A549 (cell line): ENCODE measurements at regions not wholly inside any gene's neighbourhood (a gene's known extent, or its start where the extent isn't known, plus 50 kb on each side); places are given as distances from the start of the nearest gene placed in this dataset.

Source experiments
- ATAC-seq, 2 experiments: fragments of 200-7000 bp in 1 of 2; fragments of >200 bp in 1 of 2; cut with Nextera tagmentation in 1 of 2; cut with Tn5 transposase in 1 of 2; 3 replicates each; pipeline versions ENCODE4 v1.8.0 to v1.9.1; 2018 to 2020; ENCODE audit warnings: mild to moderate bottlenecking in 1 of 2, moderate library complexity in 1 of 2
- CTCF ChIA-PET: fragments of 300-600 bp; sonication (Branson Sonifier 250); formaldehyde crosslinking; extraction: SDS; loops from one replicate; lab custom pipeline; 2021; ENCODE audit warnings: antibody characterized with exemption, inconsistent platforms; lab: Yijun Ruan, JAX
- POLR2A ChIA-PET: fragments of 350-600 bp; formaldehyde crosslinking; extraction: SDS; loops from one replicate; lab custom pipeline; 2021; ENCODE audit warnings: antibody characterized with exemption, inconsistent platforms; lab: Yijun Ruan, JAX
- DNase-seq, 2 experiments: peaks; one replicate each; pipeline versions ENCODE4 v3.0.0 to v3.0.0-alpha.2; 2011 to 2016; ENCODE audit warnings: low read depth in 1 of 2, low spot score in 1 of 2
- FAIRE-seq: peaks from 2 replicates; lab custom pipeline; 2011; peaks lifted over from hg19 to GRCh38; lab: Jason Lieb, UNC
- H3K27ac ChIP-seq, 2 experiments: fragments of >200 bp; sonication (Bioruptor Twin); formaldehyde crosslinking; 3 replicates each; pipeline ENCODE4 v1.5.1; 2016 to 2017
- H3K4me1 ChIP-seq: fragments of >200 bp; sonication (Bioruptor Twin); formaldehyde crosslinking; 3 replicates; pipeline ENCODE4 v1.6.1; 2016
- H3K4me2 ChIP-seq: fragments of >200 bp; sonication (Bioruptor Twin); formaldehyde crosslinking; 3 replicates; pipeline ENCODE4 v1.6.1; 2016
- H3K4me3 ChIP-seq: fragments of >200 bp; sonication (Bioruptor Twin); formaldehyde crosslinking; 3 replicates; pipeline ENCODE4 v1.5.1; 2016
- H3K9me3 ChIP-seq: fragments of >200 bp; sonication (Bioruptor Twin); formaldehyde crosslinking; 3 replicates; pipeline ENCODE4 v1.6.1; 2016
- BHLHE40 ChIP-seq: IDR thresholded peaks from 2 replicates; pipeline ENCODE4 v1.6.1; 2012; ENCODE audit warnings: low read depth, low read length, inconsistent platforms
- CBX2 ChIP-seq: fragments of 200-600 bp; sonication (generic); IDR thresholded peaks from 2 replicates; pipeline ENCODE4 v1.6.1; 2016; ENCODE audit warnings: low read depth, mild to moderate bottlenecking, borderline replicate concordance
- CHD4 ChIP-seq: fragments of 200-600 bp; sonication (generic); IDR thresholded peaks from 2 replicates; pipeline ENCODE4 v1.6.1; 2016; ENCODE audit warnings: antibody characterized with exemption, mild to moderate bottlenecking, borderline replicate concordance
- EP300 ChIP-seq, 2 experiments: fragments of >200 bp; sonication (Bioruptor Twin); formaldehyde crosslinking; IDR thresholded peaks; 2 replicates in 1 of 2; 3 replicates in 1 of 2; pipeline ENCODE4 v1.6.1; 2016 to 2017
- GATA3 ChIP-seq: IDR thresholded peaks from 2 replicates; pipeline ENCODE4 v1.6.1; 2012; ENCODE audit warnings: borderline replicate concordance
- HDAC2 ChIP-seq: fragments of 200-600 bp; sonication (generic); IDR thresholded peaks from 2 replicates; pipeline ENCODE4 v1.6.1; 2016
- HEYL ChIP-seq: fragments of 250-450 bp; sonication (Bioruptor Pico); IDR thresholded peaks from 2 replicates; pipeline ENCODE4 v1.8.0; 2021; ENCODE audit warnings: mild to moderate bottlenecking, moderate library complexity
- JUN ChIP-seq, 2 experiments: fragments of >200 bp; sonication (Bioruptor Twin); formaldehyde crosslinking; IDR thresholded peaks; 2 replicates in 1 of 2; 3 replicates in 1 of 2; pipeline ENCODE4 v1.6.1; 2016 to 2017
- JUNB ChIP-seq: fragments of >200 bp; sonication (Bioruptor Twin); formaldehyde crosslinking; IDR thresholded peaks from 2 replicates; pipeline ENCODE4 v1.6.1; 2016
- MAFK ChIP-seq: fragments of 450-650 bp; IDR thresholded peaks from 2 replicates; pipeline ENCODE4 v1.6.1; 2014; ENCODE audit not compliant: partially characterized antibody
- MAZ ChIP-seq: fragments of 150-350 bp; IDR thresholded peaks from 2 replicates; pipeline ENCODE4 v1.6.1; 2014; ENCODE audit warnings: antibody characterized with exemption, low read depth, low read length, borderline replicate concordance
- PHF8 ChIP-seq: fragments of 200-600 bp; sonication (generic); IDR thresholded peaks from 2 replicates; pipeline ENCODE4 v1.6.1; 2016; ENCODE audit warnings: low read depth, mild to moderate bottlenecking, antibody characterized with exemption, moderate library complexity, borderline replicate concordance
- RAD21 ChIP-seq, 2 experiments: fragments of >200 bp in 1 of 2; sonication (Bioruptor Twin) in 1 of 2; formaldehyde crosslinking in 1 of 2; IDR thresholded peaks in 1 of 2; conservative IDR thresholded peaks in 1 of 2; 2 replicates in 1 of 2; 3 replicates in 1 of 2; pipeline ENCODE4 v1.6.1; 2012 to 2018; ENCODE audit warnings: inconsistent platforms in 1 of 2
- RFX5 ChIP-seq: fragments of 450-650 bp; IDR thresholded peaks from 2 replicates; pipeline ENCODE4 v1.7.1; 2014; ENCODE audit warnings: antibody characterized with exemption, mild to moderate bottlenecking, moderate library complexity
- TFCP2L1 ChIP-seq: fragments of 250-450 bp; sonication (Bioruptor Pico); IDR thresholded peaks from 2 replicates; pipeline ENCODE4 v1.5.0; 2021; ENCODE audit warnings: mild to moderate bottlenecking
- TP53 ChIP-seq: fragments of 250-450 bp; sonication (Bioruptor Pico); IDR thresholded peaks from 2 replicates; pipeline ENCODE4 v1.5.0; 2021; ENCODE audit warnings: mild to moderate bottlenecking, moderate library complexity
- ZFP36 ChIP-seq: fragments of 450-650 bp; IDR thresholded peaks from 2 replicates; pipeline ENCODE4 v1.6.1; 2014; ENCODE audit warnings: borderline replicate concordance; ENCODE audit not compliant: partially characterized antibody
- ZSCAN20 ChIP-seq: fragments of 250-450 bp; sonication (Bioruptor Pico); IDR thresholded peaks from 2 replicates; pipeline ENCODE4 v1.8.0; 2022; ENCODE audit warnings: mild to moderate bottlenecking, moderate library complexity
- WGBS: methylation state at CpG from one replicate; pipeline ENCODE4 v1.1.6; 2017; ENCODE audit errors: missing lambda C conversion rate; 5-methylcytosine and 5-hydroxymethylcytosine counted together
- TF ChIP-seq, protein P1 (sequence below): fragments of 250-450 bp; sonication (Bioruptor Pico); IDR thresholded peaks from 2 replicates; pipeline ENCODE4 v1.5.0; 2020; ENCODE audit warnings: low read depth, mild to moderate bottlenecking, moderate library complexity
- TF ChIP-seq, protein P2 (sequence below): IDR thresholded peaks from 2 replicates; pipeline ENCODE4 v1.6.1; 2012

DNA sequence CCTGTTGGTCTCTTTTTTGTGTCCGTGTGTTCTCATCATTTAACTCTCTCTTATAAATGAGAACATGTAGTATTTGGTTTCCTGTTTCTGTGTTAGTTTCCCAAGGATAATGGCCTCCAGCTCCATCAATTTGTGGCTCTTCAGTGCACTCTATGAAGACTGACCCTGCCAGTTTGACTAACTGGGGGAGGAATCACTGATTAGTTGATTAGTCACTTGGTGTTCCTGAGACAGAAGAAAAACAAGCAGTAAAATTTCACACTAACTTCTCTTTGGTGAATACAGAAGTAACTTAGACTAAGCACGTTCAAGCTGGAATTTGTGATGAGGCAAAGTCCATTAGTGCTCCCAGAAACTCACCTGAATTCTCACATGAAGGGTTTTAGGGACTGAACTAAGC is 495.8 kb upstream of the RORB start:
- H3K4me3 ChIP-seq, result no peak overlapping the region
- FAIRE-seq (no peak), DNase-seq (no peak), ATAC-seq (no peak)
- CTCF ChIA-PET, result no interaction called here
- 0% methylated on average over 2 of the region's 2 CpGs for WGBS
- POLR2A ChIA-PET, result no interaction called here
- TF ChIP-seq EP300 (IDR thresholded peaks at IDR 0.05) (no peak), GATA3 (no peak), CHD4 (no peak), RAD21 (conservative IDR thresholded peaks at IDR 0.05 in 1 of 2, IDR thresholded peaks at IDR 0.05 in 1 of 2) (no peak), MAFK (no peak), ZSCAN20 (CRISPR knock-in tag) (no peak), HDAC2 (no peak), ZFP36 (no peak), RFX5 (no peak), BHLHE40 (no peak), HEYL (CRISPR knock-in tag) (no peak)
- TF ChIP-seq, protein P1, sequence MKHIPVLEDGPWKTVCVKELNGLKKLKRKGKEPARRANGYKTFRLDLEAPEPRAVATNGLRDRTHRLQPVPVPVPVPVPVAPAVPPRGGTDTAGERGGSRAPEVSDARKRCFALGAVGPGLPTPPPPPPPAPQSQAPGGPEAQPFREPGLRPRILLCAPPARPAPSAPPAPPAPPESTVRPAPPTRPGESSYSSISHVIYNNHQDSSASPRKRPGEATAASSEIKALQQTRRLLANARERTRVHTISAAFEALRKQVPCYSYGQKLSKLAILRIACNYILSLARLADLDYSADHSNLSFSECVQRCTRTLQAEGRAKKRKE (CRISPR knock-in tag), result no peak
- H3K9me3 ChIP-seq, result no peaks in the 10 kb centered on the region
- no peak overlapping the region for H3K4me2 ChIP-seq
- no peak overlapping the region for H3K27ac ChIP-seq
- no peaks in the 10 kb centered on the region for H3K4me1 ChIP-seq

DNA sequence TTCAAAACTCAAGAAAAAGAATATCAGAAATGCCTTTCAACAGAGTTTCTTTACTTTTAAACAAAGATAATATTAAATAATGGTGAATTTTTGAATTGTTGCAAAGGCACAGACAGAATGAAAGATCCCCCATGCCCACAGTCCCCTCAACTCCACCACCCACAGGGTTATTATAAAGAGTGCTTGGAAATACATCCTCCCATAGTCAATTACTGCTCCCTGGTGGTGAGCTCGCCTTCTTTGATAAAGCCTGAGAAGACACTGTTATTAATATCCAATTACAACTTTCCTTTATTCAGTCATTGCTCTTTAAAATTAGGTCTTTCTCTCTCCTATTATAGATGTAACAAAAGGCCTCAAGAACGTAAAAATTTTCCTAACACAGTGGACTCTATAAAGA is 490.2 kb upstream of the RORB start:
- DNase-seq, result no peak
- TF ChIP-seq RAD21 (conservative IDR thresholded peaks at IDR 0.05 in 1 of 2, IDR thresholded peaks at IDR 0.05 in 1 of 2) (0 out of 5 replicates have a peak, but pooled peaks of 1 of the 2 experiments have one; percentile 9), MAZ (no peak), JUNB (no peak)
- H3K4me2 ChIP-seq, result no peak overlapping the region
- no peak overlapping the region for H3K4me3 ChIP-seq
- no peaks in the 10 kb centered on the region for H3K9me3 ChIP-seq
- POLR2A ChIA-PET, result no interaction called here
- ATAC-seq, result no peak
- H3K4me1 ChIP-seq, result no peaks in the 10 kb centered on the region
- 15% methylated on average over 2 of the region's 2 CpGs for WGBS
- no peak overlapping the region for H3K27ac ChIP-seq
- CTCF ChIA-PET, result interaction anchor here (1.2 kb wide), 1 partner anchor 9 kb away, joined by 4 read pairs; no protein-coding TSS in a partner anchor
- no peak for FAIRE-seq

DNA sequence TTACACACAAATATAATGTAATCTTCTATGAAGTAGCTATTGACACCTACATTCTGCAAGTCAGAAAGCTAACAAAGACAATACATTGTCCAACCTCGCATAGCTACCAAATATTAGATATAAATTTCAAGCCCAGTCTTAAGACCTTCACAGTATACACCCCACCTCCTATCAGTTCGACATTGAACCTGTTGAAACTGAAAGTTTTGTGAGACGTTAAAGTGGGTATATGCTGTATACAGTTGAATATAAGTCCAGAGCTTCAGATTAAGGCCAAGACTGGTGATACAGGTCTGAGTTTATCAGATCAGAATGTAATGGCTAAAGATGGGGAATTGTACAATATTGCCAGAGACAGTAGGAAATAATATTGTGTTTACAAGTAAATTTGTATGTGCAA is 489.3 kb upstream of the RORB start:
- ChIA-PET POLR2A (no interaction called here), CTCF (interaction anchor here (0.7 to 1.2 kb wide), 2 partner anchors 10 to 808 kb away, joined by 3 to 4 read pairs; no protein-coding TSS in a partner anchor)
- Histone ChIP-seq H3K4me3 (no peak overlapping the region), H3K4me2 (no peak overlapping the region), H3K9me3 (no peaks in the 10 kb centered on the region), H3K4me1 (no peaks in the 10 kb centered on the region), H3K27ac (no peak overlapping the region)
- no peak for TF ChIP-seq TFCP2L1
- no peak for TF ChIP-seq JUN (IDR thresholded peaks at IDR 0.05)
- TF ChIP-seq PHF8, result no peak
- no peak for TF ChIP-seq EP300 (IDR thresholded peaks at IDR 0.05)
- no peak for TF ChIP-seq CBX2
- no peak for TF ChIP-seq BHLHE40
- no peak for TF ChIP-seq TP53 (CRISPR knock-in tag)
- TF ChIP-seq, protein P2, sequence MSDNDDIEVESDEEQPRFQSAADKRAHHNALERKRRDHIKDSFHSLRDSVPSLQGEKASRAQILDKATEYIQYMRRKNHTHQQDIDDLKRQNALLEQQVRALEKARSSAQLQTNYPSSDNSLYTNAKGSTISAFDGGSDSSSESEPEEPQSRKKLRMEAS, result no peak
- DNase-seq (no peak), ATAC-seq (no peak), FAIRE-seq (no peak)
- 20% methylated on average over 3 of the region's 3 CpGs for WGBS

DNA sequence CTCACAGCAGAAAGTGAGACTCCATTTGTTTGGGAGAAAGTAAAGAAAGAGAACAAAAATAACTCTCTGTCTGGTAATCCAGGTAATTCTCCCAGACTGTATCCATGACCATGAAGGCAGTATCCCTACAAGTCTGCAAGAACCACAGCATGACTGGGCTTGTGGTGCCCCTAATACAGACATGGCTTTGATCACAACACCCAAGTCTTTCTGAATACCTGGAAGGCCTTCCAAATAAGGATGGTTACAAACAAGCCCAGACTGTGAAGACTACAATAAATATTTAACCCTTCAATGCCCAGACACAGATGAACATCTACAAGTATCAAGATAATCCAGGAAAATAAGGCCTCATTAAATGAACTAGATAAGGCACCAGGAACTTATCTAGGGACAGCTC is 481.1 kb upstream of the RORB start:
- DNase-seq, result no peak
- TF ChIP-seq MAFK, result no peak
- no peak for TF ChIP-seq RFX5
- Histone ChIP-seq H3K4me1 (no peaks in the 10 kb centered on the region), H3K9me3 (no peaks in the 10 kb centered on the region), H3K4me2 (no peak overlapping the region), H3K27ac (no peak overlapping the region), H3K4me3 (no peak overlapping the region)
- FAIRE-seq, result no peak
- CTCF ChIA-PET, result no interaction called here
- POLR2A ChIA-PET, result no interaction called here
- no peak for ATAC-seq
